ENCODE measurements at regions not wholly inside any gene's neighbourhood (a gene's known extent, or its start where the extent isn't known, plus 50 kb on each side); places are given as distances from the start of the nearest gene placed in this dataset.
A peak's percentile ranks its signal among the peaks of the same experiment; 100 is the strongest.

GRCh38 chr1:229164836-229165735 is 105.8 kb upstream of the RAB4A start:
- TF ChIP-seq CTCF (IDR thresholded peaks at IDR 0.05): no peak
- ATAC-seq (peak in 2 of 4 donors; percentile 47 to 62), DNase-seq (no peak)
- WGBS, 3 donors: 66 to 68% (median 66%) methylated on average over 12 of the region's 12 CpGs
- Histone ChIP-seq H3K4me3 (no peak overlapping the region), H3K27me3 (ENCODE audit: insufficient read depth in 3 of 3, low read length in 2 of 3) (no peaks in the 10 kb centered on the region), H3K4me1 (no peaks in the 10 kb centered on the region), H3K36me3 (ENCODE audit: insufficient read depth in 1 of 2, low read depth in 1 of 2) (no peaks in the 10 kb centered on the region), H3K9me3 (no peaks in the 10 kb centered on the region), H3K27ac (no peak overlapping the region)
- intact Hi-C loops (cut with DNase I): no loop called here

- H3K9me3 ChIP-seq: no peaks in the 10 kb centered on the region
- DNase-seq: no peak
- no peaks in the 10 kb centered on the region for H3K27me3 ChIP-seq (ENCODE audit: insufficient read depth in 3 of 3, low read length in 2 of 3)
- no peak overlapping the region for H3K27ac ChIP-seq
- no peaks in the 10 kb centered on the region for H3K4me1 ChIP-seq
- no peaks in the 10 kb centered on the region for H3K36me3 ChIP-seq (ENCODE audit: insufficient read depth in 1 of 2, low read depth in 1 of 2)
- intact Hi-C loops (cut with DNase I): no loop called here
- no peak for TF ChIP-seq CTCF (IDR thresholded peaks at IDR 0.05)
- H3K4me3 ChIP-seq: no peak overlapping the region
- no peak for ATAC-seq
- 59 to 74% (median 61%) methylated on average over 4 of the region's 4 CpGs for WGBS, 3 donors
These were observed 103.6 kb upstream of the RAB4A start for GRCh38 chr1:229167318-229167717.

GRCh38 chr1:229169399-229169798 is 101.5 kb upstream of the RAB4A start:
- ATAC-seq: no peak
- no peak for TF ChIP-seq CTCF (IDR thresholded peaks at IDR 0.05)
- WGBS, 3 donors: 69 to 90% (median 74%) methylated on average over 1 of the region's 1 CpG

GRCh38 chr1:229170274-229170673 is 100.6 kb upstream of the RAB4A start:
- no peaks in the 10 kb centered on the region for H3K4me1 ChIP-seq
- intact Hi-C loops (cut with DNase I): no loop called here
- no peaks in the 10 kb centered on the region for H3K27me3 ChIP-seq (ENCODE audit: insufficient read depth in 3 of 3, low read length in 2 of 3)
- ATAC-seq (no peak), DNase-seq (no peak)
- no peak for TF ChIP-seq CTCF (IDR thresholded peaks at IDR 0.05)
- no peaks in the 10 kb centered on the region for H3K9me3 ChIP-seq
- 80 to 88% (median 87%) methylated on average over 11 to 12 of the region's 12 CpGs for WGBS, 3 donors
- no peak overlapping the region for H3K4me3 ChIP-seq
- no peaks in the 10 kb centered on the region for H3K36me3 ChIP-seq (ENCODE audit: insufficient read depth in 1 of 2, low read depth in 1 of 2)
- H3K27ac ChIP-seq: no peak overlapping the region

More at GRCh38 chr1:229169399-229169798, 101.5 kb upstream of the RAB4A start:
- Histone ChIP-seq H3K4me1 (no peaks in the 10 kb centered on the region), H3K4me3 (no peak overlapping the region), H3K27me3 (ENCODE audit: insufficient read depth in 3 of 3, low read length in 2 of 3) (no peaks in the 10 kb centered on the region), H3K36me3 (ENCODE audit: insufficient read depth in 1 of 2, low read depth in 1 of 2) (no peaks in the 10 kb centered on the region), H3K27ac (no peak overlapping the region), H3K9me3 (no peaks in the 10 kb centered on the region)
- intact Hi-C loops (cut with DNase I): no loop called here
- DNase-seq: no peak

Measured in psoas muscle (tissue), 7 donors.